ENCODE measurements at regions not wholly inside any gene's neighbourhood (a gene's known extent, or its start where the extent isn't known, plus 50 kb on each side); places are given as distances from the start of the nearest gene placed in this dataset.
A peak's percentile ranks its signal among the peaks of the same experiment; 100 is the strongest.

DNA sequence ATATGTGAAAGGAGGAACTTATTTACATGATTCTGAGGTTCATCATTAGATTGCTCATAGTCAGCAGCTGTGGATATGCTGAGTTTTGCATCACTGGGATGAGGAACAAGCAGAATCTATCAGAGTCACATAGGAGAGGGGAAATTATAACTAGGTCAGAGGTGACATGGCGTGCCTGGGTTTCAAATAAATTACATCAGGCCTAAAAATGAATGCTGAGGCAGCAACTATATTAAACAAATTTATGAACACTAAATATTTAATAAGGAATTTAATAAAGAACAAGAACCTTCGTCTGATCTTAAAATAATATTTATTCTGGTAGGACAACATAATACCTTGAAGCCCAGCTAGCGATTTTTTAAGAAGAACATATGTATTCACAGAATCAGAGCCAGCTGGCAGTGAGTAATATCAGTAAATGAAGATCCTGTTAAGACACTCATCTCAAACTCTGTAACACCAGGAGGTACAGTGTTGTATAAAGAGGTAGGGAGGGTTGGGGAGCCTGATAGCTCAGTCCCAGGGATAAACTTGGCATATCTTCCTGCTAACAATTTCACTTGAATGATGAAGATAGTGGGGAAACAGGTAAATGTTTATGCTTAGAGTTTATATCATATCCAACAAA lies 60.9 kb upstream of the HS3ST1 start:
- no peaks in the 10 kb centered on the region for H3K27me3 ChIP-seq
- peaks cover 0 to 15% (median 3%) of the 10 kb centered on the region in 4 donors for H3K4me1 ChIP-seq
- H3K27ac ChIP-seq, result peak overlapping the region in 1 of 4 donors; percentile 51
- H3K9me3 ChIP-seq, result no peaks in the 10 kb centered on the region
- H3K4me3 ChIP-seq, result no peak overlapping the region
- WGBS, 2 donors, result 66 to 78% methylated on average over 3 of the region's 3 CpGs
- no peaks in the 10 kb centered on the region for H3K36me3 ChIP-seq
- ATAC-seq (ENCODE audit: low FRiP score in 2 of 2), result peak in 1 of 2 donors; percentile 77
- TF ChIP-seq, protein P1, sequence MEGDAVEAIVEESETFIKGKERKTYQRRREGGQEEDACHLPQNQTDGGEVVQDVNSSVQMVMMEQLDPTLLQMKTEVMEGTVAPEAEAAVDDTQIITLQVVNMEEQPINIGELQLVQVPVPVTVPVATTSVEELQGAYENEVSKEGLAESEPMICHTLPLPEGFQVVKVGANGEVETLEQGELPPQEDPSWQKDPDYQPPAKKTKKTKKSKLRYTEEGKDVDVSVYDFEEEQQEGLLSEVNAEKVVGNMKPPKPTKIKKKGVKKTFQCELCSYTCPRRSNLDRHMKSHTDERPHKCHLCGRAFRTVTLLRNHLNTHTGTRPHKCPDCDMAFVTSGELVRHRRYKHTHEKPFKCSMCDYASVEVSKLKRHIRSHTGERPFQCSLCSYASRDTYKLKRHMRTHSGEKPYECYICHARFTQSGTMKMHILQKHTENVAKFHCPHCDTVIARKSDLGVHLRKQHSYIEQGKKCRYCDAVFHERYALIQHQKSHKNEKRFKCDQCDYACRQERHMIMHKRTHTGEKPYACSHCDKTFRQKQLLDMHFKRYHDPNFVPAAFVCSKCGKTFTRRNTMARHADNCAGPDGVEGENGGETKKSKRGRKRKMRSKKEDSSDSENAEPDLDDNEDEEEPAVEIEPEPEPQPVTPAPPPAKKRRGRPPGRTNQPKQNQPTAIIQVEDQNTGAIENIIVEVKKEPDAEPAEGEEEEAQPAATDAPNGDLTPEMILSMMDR (IDR thresholded peaks at IDR 0.05), result no peak
- TF ChIP-seq EP300 (IDR thresholded peaks at IDR 0.05), result peak in 1 of 4 donors; percentile 73
- no peak for TF ChIP-seq POLR2A (IDR thresholded peaks at IDR 0.05)
- TF ChIP-seq POLR2AphosphoS5 (IDR thresholded peaks at IDR 0.05), result no peak
- no peak for DNase-seq

DNA sequence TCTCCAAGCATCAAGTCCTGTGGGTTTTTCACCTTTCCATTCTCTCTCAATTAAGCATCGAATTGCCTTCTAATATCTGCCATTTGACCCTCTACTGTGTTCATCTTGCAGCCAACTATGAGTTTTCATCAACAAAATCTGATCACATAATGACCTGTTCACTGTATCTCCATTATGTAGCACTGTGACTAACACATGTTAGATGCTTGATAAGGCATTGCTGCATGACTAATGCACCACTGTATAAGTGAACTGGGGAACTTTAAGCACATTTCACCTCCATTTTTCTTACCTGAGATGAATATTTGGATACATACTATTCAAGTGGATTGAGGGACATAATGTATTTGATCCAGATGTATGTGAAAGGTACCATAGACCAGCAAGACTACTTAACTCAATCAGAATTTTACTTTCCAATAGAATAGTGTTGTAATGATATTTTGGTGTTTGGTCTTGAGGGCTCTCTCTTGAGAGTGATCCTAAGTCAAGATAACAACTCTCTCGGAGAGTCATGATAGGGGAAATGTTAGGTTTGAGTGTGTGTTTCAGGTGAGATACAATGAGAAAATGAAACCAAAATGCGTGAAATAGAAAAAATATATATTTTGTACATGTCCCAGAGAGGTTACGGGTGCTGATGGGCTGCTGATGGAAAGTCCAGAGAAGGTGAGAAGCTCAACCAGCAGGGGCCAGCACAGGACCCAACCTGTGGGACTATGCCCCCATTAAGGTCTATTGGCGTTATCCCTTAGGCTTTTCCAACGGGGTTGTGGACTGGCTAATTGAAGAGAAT lies 60.2 kb upstream of the HS3ST1 start:
- DNase-seq (no peak), ATAC-seq (ENCODE audit: low FRiP score in 2 of 2) (peak in 1 of 2 donors; percentile 36)
- H3K4me3 ChIP-seq, result no peak overlapping the region
- no peaks in the 10 kb centered on the region for H3K36me3 ChIP-seq
- H3K27me3 ChIP-seq, result no peaks in the 10 kb centered on the region
- no peaks in the 10 kb centered on the region for H3K9me3 ChIP-seq
- WGBS, 2 donors, result 76 to 83% methylated on average over 6 of the region's 6 CpGs
- peak overlapping the region in 1 of 4 donors; percentile 51 for H3K27ac ChIP-seq
- TF ChIP-seq, protein P1 (IDR thresholded peaks at IDR 0.05), result no peak
- no peak for TF ChIP-seq POLR2AphosphoS5 (IDR thresholded peaks at IDR 0.05)
- peaks cover 0 to 15% (median 3%) of the 10 kb centered on the region in 4 donors for H3K4me1 ChIP-seq

- peak; percentile 70 to 86 for ATAC-seq (ENCODE audit: low FRiP score in 2 of 2)
- TF ChIP-seq, protein P1 (IDR thresholded peaks at IDR 0.05), result no peak
- TF ChIP-seq EP300 (IDR thresholded peaks at IDR 0.05), result peak in 1 of 4 donors; percentile 11
- TF ChIP-seq POLR2A (IDR thresholded peaks at IDR 0.05), result peak in 1 of 4 donors; percentile 16
- Histone ChIP-seq H3K4me3 (no peak overlapping the region), H3K4me1 (peaks cover 0 to 15% (median 3%) of the 10 kb centered on the region in 4 donors), H3K36me3 (no peaks in the 10 kb centered on the region), H3K27ac (no peak overlapping the region), H3K27me3 (no peaks in the 10 kb centered on the region), H3K9me3 (no peaks in the 10 kb centered on the region)
- WGBS, 2 donors, result 47 to 57% methylated on average over 3 of the region's 3 CpGs
- no peak for DNase-seq
Measured at GRCh38 chr4:11487868-11488544, 59.3 kb upstream of the HS3ST1 start.

DNA sequence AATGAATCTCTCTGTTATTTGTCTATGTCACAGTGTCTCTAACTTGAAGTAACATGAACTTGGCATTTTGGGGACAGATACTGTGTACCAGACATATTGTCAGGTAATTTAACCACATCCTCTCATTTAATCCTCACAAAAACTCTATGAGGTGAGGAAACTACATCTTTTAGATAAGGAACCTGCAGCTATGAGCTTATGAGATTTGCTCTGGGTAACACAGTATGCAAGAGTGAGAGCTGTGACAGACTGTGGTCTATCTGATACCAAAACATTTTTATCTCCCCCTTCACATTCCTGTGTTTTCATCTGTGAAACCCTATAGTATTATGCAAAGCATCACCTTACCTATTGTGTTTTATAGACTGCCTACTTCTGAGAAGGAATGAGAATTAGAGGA lies 58.4 kb upstream of the HS3ST1 start:
- Histone ChIP-seq H3K27ac (no peak overlapping the region), H3K4me1 (peaks cover 0 to 15% (median 3%) of the 10 kb centered on the region in 4 donors), H3K36me3 (no peaks in the 10 kb centered on the region), H3K4me3 (no peak overlapping the region), H3K27me3 (no peaks in the 10 kb centered on the region), H3K9me3 (no peaks in the 10 kb centered on the region)
- ATAC-seq (ENCODE audit: low FRiP score in 2 of 2), result no peak
- TF ChIP-seq EP300 (IDR thresholded peaks at IDR 0.05), result no peak
- no peak for TF ChIP-seq POLR2AphosphoS5 (IDR thresholded peaks at IDR 0.05)
- TF ChIP-seq, protein P1 (IDR thresholded peaks at IDR 0.05), result no peak
- TF ChIP-seq POLR2A (IDR thresholded peaks at IDR 0.05), result no peak
- no peak for DNase-seq
